RPMI8226 (cell line): ENCODE measurements at regions not wholly inside any gene's neighbourhood (a gene's known extent, or its start where the extent isn't known, plus 50 kb on each side); places are given as distances from the start of the nearest gene placed in this dataset.

Experiments used
- DNase-seq: peaks from one replicate; pipeline ENCODE4 v3.0.0-alpha.2; 2015

GRCh38 chr6:138580040-138580439 lies 80.7 kb upstream of the NHSL1 start:
- DNase-seq = no peak

GRCh38 chr6:138580801-138581200 lies 81.5 kb upstream of the NHSL1 start:
- DNase-seq = no peak

DNA sequence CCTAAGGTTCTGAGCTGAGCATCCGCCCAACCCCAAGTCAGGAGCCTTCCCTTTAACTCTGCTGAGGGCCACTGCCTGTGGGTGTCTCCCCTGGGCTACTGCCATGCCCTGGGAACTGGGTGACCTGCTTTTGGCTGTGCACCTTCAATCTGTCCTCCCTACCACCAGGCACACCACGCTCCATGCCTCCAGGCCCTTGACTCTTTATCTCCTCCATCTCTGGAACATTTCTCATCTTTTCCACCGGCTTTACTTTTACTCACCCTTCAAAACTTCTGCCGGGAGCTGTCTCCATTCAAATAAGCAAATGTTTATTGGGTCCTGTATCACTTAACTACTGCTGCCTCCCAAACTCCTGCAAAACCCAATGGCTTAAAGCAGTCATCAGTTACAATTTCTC lies 83.3 kb upstream of the NHSL1 start:
- no peak for DNase-seq

- no peak for DNase-seq
Observed at GRCh38 chr6:138586638-138587037, 87.3 kb upstream of the NHSL1 start.

GRCh38 chr6:138588805-138589434 lies 89.6 kb upstream of the NHSL1 start:
- DNase-seq = peak; percentile 48

- DNase-seq = peak; percentile 55
Observed at GRCh38 chr6:138590796-138591709, 91.8 kb upstream of the NHSL1 start.

DNA sequence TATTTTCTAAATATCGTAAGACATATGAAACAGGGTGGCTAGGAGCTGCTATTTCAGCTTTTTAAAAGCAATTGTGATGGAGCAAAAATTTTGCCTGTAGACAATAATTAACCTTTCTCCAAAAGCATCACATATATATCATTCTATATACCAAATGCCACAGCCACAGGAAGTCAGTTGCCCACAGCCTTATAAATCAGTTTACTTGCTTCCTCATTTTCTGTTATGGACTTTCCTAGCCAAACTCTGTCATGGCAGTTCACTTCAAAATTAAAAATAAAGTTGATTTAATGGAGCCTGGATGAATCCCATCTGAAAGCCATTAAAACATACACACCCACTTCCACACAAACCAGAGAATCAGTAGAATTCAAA lies 93.4 kb upstream of the NHSL1 start:
- peak; percentile 44 for DNase-seq

GRCh38 chr6:138593124-138593877 lies 94.0 kb upstream of the NHSL1 start:
- DNase-seq = peak; percentile 46

DNA sequence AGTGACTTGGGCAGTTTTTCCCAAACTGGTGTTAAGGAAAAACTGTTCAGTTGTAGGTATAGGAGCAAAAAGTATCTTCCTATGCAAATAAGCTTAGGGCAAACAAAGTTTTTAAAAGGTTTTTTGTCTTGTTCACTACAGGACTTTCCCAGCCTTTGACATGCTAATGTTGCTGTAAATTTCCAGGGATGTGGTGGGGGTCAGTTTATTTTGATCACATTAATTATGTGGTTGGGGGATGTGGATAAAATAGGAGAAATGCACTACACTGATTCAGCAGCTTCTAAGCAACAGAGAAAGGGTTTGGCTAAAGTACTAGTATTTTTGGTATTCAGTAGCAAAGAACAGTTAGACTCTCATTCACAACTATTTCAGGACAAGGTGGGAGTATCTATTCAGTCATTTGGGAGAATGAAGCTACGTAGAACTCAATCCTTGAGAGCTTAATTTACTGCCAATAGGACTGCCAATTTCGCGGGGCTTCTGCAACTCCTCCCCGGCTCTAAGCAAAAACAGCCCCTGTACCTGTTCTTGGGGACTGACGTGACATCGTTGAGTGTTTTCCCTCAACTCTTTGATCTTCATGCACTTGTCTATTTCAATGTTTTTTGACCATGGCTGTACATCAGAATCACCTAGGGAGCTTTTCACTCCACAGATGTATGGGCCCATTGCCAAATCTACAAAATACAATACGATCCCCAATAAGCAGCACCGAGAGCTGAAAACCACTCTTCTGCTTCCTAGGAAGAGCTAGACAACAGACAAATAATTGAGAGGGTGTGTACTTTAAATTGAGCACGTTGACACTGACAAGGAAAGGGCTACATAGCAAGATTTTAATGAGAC lies 94.8 kb upstream of the NHSL1 start:
- no peak for DNase-seq

- no peak for DNase-seq
Observed at GRCh38 chr6:138594758-138595140, 95.5 kb upstream of the NHSL1 start.

- no peak for DNase-seq
Observed at GRCh38 chr6:138596126-138596525, 96.8 kb upstream of the NHSL1 start.

DNA sequence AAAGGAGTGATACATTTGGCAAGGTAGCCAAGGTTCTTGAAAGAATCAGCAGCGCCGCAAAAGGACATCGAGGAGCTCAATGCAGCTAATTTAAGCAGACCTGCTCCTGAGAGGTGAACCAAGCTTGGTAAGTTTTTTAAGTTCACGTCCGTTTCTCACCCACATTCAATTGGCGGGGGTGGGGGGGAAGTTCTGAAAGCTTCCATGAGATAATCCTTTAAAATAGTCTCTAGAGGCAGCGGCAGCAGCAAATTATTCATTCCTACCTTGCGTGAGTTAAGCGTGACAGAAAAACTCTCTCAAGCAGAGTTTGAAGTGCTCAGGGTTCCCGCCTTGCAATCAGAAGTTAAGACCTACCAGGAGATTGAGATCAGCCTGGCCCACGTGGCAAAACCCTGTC lies 97.3 kb upstream of the NHSL1 start:
- no peak for DNase-seq

- DNase-seq = no peak
Observed at GRCh38 chr6:138597336-138597735, 98.0 kb upstream of the NHSL1 start.

DNA sequence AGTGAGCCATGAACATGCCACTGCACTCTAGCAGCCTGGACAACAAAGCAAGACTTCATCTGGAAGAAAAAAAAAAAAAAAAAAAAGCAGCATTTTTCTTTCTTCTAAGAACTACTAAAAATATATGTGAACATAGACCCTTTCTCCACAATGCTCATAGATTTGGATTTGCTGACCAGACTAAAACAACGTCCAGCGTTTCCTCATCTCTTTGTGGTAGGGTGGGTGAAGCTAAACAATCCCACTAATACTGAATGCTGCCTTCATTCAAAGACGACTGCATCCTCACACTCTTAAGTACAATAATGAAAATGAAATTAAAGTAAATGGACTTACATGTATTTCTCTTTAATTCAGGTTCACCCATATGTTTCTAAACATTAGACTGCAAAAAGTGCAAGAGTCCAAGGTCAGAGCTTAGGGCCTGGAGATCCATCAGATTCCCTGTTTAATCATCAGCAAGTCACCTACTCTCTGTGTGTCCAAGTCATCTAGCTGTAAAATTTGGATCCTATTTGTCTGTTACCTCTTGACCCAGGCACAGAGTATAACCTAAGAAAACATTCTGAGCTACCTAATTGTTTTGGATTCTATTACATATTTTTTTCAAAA lies 99.4 kb upstream of the NHSL1 start:
- DNase-seq = no peak

DNA sequence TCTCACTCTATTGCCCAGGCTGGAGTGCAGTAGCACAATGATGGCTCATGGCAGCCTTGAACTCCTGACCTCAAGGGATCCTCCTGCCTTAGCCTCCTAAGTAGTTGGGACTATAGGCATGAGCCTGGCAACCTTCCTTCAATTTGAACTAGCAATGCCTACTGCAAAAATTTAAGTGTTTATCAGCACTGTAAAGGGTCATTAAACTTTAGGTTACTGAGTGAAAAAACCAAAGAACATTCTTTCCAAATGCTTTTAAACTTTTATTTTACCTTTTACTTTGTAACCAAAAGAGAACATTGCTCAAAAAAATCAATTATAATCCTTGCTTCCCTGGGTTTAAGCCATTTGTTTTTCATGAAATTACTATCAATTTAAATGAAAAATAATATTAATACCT lies 101.0 kb upstream of the NHSL1 start:
- DNase-seq = no peak

- no peak for DNase-seq
Observed at GRCh38 chr6:138600726-138601125, 101.4 kb upstream of the NHSL1 start.

DNA sequence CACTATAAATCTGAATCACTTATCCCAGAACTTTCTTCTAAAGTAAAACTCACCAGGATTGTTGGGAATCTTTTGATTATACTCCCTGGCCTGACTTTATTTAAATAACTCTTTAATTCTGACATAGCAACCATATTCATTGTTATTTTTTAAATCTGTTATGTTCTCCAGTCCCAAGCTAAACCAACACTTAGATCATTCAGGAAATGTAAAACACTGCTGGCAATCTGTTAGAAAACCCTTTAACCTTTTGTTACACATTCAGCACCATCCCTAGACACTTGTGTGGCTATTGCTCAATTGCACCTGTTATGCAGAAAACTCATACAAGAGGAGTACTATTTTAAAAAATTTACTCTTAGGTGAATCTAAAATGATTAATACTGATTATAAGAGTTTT lies 101.8 kb upstream of the NHSL1 start:
- DNase-seq = no peak

DNA sequence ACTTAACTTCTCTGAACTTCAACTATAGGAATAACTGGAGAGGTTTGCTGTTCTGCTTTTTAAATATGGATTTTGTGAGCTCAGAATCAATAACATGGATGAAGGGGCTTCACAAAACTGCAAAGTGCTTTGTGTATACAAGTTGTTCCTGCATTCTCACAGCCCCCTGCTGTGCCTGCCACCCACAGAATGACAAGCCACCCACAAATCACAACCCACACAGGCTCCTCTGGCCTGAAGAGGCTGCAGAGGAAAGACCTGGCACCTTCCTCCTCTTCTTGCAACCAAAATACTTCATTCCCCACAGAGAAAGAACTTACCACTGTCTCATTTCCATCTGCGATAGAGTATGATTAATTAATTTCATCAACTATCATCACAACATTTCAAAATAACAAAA lies 106.7 kb upstream of the NHSL1 start:
- DNase-seq = no peak

DNA sequence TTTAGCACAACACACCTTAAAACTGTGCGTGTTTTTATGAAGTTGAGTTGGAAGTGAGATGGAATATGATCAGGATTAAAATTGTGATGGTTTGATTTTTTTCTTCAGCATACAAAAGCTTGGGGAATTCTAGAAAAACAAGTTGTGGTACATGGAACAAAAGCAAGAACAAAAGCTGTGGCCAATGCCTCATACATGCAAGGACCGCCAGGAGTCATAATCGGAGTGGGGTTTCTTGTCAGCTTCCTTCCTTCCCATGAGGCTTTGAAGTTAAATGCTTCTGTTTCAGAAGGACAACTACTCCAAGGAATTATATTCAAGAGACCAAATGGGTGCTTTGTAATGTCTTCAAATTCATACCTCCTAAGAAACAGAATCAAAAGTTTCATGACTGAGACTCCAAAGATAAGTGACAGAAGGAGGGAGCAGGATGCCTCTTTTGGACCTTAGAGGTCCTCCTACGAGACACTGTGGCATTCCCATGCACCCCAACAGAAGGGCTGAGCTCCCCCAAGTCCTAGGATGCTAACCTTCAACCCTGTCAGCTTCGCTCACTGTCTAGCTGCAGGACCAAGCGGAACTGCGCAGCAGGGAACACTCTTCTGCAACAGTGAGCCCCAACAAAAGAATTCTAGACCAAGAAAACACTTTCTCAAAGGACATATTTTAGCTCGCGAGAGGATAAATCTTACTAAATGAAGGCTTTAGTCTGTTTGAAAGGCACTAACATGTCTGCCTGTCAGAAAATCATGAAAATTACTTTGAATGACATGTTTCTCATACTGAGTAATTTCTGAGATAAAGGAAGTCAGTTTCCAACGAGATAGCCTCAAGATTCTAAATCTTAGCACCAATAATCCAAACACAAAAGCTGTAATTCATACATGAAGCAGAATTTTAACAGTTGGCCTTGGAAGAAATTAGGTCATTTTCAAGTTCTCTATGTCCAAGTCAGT lies 108.5 kb upstream of the NHSL1 start:
- no peak for DNase-seq

DNA sequence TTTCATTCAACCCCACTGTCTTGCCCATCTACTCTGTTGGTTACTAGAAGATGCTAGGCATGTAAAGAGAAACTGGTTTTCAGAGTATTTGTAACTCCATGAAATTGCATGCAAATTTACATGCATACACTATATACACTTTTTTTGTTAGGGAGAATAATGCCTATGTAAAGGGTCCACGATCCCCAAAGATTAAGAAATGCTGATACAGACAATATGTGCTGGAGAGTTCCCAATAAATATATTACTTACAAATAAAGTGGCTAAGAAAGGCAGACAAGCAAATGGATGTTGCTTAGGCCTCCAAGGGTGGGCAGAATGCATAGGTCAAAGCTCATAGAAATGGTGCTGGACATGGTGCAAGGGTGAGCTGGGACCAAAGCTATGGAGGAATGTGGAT lies 109.6 kb upstream of the NHSL1 start:
- DNase-seq = no peak

GRCh38 chr6:138609801-138610430 lies 110.6 kb upstream of the NHSL1 start:
- DNase-seq = no peak
